Ammon's horn (tissue), 1 donor: ENCODE measurements at regions not wholly inside any gene's neighbourhood (a gene's known extent, or its start where the extent isn't known, plus 50 kb on each side); places are given as distances from the start of the nearest gene placed in this dataset.

Experiments used
- DNase-seq: peaks from one replicate; pipeline ENCODE4 v3.0.0-alpha.2; 2016; ENCODE audit warnings: low spot score

- DNase-seq: peak; percentile 2
Observed at GRCh38 chr11:56932572-56933220, 56.0 kb upstream of the OR5AK2 start.

GRCh38 chr11:56923116-56923515 lies 65.6 kb upstream of the OR5AK2 start:
- DNase-seq: no peak

GRCh38 chr11:56922421-56922820 lies 66.3 kb upstream of the OR5AK2 start:
- DNase-seq: no peak

DNA sequence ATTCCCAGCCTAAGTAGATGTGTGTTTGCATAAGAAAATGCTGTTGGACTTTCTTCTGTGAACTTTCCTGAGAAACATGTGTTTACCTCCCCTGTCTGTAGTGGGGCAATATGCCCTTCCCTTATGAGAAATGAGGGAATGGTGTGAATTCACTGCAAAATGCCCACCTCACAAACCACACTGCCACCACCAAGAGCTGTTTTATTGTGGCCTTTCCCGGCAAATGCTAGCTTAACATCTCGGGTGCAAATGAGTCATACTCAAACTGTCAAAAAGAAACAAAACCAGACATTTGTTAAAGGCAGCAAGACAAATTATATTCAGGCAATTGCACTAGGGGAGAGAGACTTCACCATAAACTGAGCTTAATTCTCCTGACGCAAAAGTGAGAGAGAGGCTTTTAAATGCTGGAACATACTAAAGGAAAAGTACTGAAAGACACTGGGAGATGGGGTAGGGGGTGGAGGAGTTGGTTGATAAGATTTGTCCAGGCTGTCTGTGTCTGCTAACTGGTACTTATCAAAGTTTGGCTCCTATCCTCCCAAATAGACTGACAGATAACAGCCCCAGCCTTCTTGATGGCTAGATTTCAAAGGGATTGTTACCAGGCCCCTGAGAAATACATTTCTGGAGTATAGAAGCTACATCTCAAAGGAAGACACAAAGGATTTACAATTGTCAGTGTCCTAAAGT lies 70.9 kb upstream of the OR5AK2 start:
- peak; percentile 7 for DNase-seq

- no peak for DNase-seq
Observed at GRCh38 chr11:56916587-56916986, 72.1 kb upstream of the OR5AK2 start.

DNA sequence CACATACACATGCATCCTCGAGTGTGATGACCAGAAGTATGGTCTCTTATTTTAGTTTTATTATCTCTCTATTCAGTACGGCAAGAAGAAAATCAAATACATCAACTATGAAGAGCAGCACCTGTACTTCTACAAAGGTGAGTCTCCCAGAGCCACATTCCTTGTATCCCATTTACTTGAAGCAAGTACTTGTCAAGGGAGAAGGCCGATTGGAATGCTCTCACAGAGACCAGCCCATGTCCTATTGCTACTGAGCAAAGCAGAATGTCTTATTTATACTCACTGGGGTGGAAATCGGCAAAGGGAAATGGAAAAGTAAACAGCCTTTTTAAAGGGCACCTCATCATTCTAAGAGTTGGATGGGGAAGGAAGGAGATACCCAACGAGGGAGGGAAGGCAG lies 72.6 kb upstream of the OR5AK2 start:
- no peak for DNase-seq

GRCh38 chr11:56911312-56911711 lies 77.4 kb upstream of the OR5AK2 start:
- no peak for DNase-seq

DNA sequence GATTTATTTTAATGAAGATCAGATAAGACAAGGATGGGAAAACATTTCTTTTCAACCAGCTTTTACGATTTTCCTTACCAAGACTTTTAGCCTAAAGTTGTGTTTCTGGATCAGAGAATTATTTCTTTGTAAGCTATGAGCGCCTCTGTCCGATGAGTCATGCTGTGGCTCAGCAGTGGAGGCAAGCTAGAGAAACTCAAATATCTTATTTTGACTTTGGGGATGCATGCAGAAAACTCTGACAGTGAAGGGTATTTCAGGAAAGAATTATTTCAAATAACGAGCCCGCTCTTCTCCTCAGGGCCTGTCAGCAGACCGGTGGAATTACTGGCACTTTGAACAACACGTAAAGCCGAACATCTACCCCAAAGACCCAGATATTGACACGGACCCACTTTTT lies 77.9 kb upstream of the OR5AK2 start:
- DNase-seq: no peak

- no peak for DNase-seq
Observed at GRCh38 chr11:56910046-56910773, 78.5 kb upstream of the OR5AK2 start.

GRCh38 chr11:56909563-56909962 lies 79.2 kb upstream of the OR5AK2 start:
- no peak for DNase-seq

GRCh38 chr11:56909080-56909479 lies 79.6 kb upstream of the OR5AK2 start:
- DNase-seq: no peak

DNA sequence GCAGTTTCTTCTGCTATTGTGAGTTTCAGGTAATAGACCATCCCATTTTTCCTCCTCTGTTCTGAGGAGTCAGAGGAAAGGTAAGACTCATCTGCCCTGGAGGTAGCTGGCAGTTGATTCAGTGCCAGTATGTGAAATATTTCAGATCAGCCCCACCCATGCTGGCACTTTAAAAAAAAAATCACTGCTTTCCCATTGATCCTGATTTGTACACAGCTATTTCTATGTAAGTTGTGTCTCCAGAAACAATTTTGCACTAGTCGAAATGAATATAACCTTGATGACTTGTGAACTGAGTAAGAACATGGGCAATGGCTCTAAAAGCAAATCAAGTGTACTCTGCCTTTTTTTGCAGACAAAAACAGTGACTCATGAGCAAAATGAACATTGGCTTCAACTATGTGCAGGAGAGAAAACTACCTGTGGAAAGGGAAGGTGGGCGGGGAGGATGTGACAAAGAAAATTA lies 82.0 kb upstream of the OR5AK2 start:
- no peak for DNase-seq

DNA sequence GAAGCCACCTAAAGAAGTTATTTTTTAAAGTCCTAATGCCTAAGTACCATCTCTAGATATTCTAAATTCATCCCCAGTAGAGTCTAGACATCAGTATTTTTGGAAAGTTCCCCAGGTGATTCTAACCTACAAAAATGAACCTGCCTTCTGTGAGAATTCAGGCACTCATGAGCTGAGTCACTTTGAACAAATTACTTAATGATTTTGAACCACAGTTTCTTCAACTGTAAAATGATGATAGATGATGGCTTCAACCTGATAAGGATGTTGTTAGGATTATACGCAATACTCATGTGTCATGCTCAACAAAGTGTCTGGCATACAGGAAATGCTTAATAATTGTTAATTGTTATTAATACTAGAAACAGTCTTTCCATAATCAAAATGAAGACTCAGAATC lies 82.8 kb upstream of the OR5AK2 start:
- no peak for DNase-seq

GRCh38 chr11:56905442-56905841 lies 83.3 kb upstream of the OR5AK2 start:
- no peak for DNase-seq

DNA sequence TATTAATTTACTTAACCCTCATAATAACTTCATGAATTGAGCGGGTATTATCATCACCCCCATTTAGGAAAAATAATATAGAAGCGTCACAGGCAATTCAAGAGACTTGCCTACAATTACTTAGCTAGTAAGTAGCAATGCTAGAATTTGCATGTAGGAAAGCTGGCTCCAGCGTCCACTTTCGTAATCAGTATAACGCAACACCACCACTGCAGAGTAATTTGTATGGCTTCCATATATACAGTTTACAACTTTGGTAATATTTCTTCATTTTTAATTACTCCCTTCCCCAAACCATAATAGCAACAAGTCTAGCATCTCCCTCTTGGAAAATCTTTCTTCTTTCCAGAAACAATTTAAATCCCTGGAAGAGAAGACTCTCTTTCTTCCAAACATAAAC lies 89.9 kb upstream of the OR5AK2 start:
- DNase-seq: no peak

DNA sequence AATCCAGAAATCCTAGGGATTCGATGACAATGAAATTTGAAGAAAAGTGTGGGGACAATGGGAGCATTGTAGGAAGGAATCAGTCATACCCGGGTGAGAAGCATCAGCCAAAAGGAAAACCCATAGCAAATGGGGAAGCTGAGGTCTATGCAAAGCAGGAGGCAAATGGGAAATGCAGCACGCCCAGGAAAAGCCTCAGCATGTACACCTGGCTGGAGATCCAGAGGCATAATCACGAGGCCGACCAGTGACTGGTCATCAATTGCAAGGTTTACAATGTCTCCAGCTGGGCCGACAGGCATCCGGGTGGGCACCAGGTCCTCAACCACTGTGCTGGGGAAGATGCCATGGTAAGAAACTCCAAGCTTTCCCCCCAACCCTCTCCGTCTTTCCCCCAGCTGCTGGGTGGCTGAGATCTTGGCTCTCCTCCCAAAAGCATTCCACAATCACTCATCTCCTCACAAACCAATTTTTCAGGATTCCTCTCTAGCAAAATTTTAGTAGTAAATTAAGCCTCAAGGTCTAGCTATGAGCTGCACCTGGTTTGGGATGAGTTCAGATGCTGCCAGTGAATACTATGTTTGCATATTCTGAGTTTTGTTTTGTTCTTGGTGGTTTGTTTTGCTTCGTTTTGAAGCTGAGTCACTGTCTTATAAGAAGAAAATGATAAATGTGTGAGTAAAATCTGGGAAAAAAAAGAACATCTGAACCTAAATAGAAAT lies 98.0 kb upstream of the OR5AK2 start:
- DNase-seq: no peak

DNA sequence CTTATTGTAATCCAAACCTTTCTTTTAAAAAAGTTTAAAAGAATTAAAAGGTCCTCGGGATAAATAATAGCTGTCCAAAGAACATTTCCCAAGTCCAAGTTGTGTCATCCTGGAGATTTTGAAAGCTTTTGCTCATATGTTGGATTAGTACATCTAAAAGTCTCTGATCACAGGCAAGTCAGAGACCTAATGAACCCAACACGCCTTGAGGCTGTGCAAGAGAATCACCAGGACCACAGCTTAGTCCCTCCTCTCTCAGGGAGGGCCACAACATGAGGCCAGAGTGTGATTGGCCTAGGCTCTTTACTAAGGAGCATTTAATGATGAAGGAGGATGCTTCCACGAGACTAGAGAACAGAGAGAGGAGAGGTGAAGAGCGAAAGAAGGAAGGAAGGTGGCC lies 98.7 kb upstream of the OR5AK2 start:
- DNase-seq: no peak

DNA sequence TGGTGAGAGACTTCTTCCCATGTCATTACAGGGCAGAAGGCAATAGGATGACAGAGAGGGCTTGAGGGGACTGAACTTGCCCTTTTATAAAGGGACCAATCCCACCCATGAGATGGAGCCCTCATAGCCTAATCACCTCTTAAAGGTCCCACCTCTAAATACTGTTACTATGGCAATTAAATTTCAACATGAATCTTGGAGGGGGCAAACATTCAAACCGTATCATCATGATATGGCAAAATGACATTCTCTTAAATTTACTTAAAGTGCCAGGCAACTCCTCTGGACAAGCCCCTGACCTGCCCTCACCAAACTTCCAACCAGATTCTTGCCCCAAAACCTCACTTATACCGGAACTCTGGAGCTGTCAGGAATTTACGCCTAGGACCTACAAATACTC lies 100.8 kb upstream of the OR5AK2 start:
- DNase-seq: no peak

- DNase-seq: no peak
Observed at GRCh38 chr11:56886455-56886854, 102.3 kb upstream of the OR5AK2 start.

GRCh38 chr11:56885854-56886253 lies 102.9 kb upstream of the OR5AK2 start:
- DNase-seq: no peak

DNA sequence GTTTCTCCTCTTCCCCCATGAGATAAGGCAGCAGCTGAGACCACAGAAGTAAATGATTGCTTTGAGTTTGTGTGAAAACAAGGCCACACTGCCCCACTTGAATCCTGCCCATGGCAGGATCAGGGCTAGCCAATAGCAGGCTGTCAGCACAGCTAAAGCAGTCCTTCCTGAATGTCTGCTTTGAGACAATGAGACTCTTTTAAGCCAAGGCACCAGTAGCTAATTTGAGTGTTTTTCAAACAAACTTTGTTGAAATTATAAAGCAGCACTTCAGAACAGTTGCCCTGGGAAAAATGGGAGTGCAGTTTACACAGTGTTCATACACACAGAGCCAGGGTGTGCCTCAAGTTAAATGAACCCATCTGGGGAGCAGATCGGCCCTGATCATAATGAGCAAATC lies 103.5 kb upstream of the OR5AK2 start:
- peak; percentile 27 for DNase-seq

DNA sequence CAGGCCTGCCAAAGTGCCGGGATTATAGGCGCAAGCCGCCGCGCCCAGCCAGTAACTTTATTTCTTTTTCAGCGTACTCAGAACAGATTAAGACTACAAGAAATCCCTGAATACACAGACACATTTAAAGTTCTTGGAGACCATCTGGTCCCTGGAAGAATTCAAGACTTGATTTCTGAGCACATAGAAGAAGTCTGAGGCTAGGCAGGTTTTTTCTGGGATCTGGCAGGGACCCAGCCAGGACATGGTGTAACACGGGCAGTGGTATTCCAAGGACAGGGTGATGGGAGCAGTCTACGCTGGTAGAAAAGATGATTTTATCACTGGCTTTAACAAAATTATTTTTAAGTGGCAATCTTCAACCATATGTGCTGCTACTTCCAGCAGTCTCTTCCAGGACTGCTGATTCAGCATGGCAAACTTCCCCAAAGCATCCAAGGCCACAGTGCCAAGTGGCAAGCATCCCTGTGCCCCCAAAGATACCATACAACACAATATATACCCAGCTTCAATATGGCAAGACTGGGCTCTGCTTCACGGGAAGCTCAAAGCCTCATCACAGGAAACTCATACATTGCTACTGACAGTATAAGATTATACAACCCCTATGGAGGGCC lies 105.2 kb upstream of the OR5AK2 start:
- no peak for DNase-seq
